Spleen (tissue), 11 donors: ENCODE measurements at regions not wholly inside any gene's neighbourhood (a gene's known extent, or its start where the extent isn't known, plus 50 kb on each side); places are given as distances from the start of the nearest gene placed in this dataset.

Experiments
- DNase-seq: peaks from one replicate; pipeline ENCODE4 v3.0.0-alpha.2; 2020
- H3K27ac ChIP-seq, 8 donors: fragments of 200-600 bp; sonication (generic) in 7 of 8; 1 replicate in 4 of 8; 2 replicates in 4 of 8; pipeline versions ENCODE4 v1.5.0 to v1.8.0; 2016 to 2021; ENCODE audit warnings: inconsistent platforms in 4 of 8, mild to moderate bottlenecking in 4 of 8, moderate library complexity in 1 of 8
- H3K27me3 ChIP-seq, 7 donors: fragments of 200-600 bp; sonication (generic) in 6 of 7; replicated peaks in 1 of 7; 1 replicate in 4 of 7; 2 replicates in 3 of 7; pipeline versions ENCODE4 v1.5.0 to v1.8.0; 2016 to 2021; ENCODE audit warnings: inconsistent platforms in 3 of 7, mild to moderate bottlenecking in 1 of 7
- H3K36me3 ChIP-seq, 6 donors: fragments of 200-600 bp; sonication (generic) in 5 of 6; 1 replicate in 4 of 6; 2 replicates in 2 of 6; pipeline versions ENCODE4 v1.5.0 to v1.8.0; 2016 to 2021; ENCODE audit warnings: inconsistent platforms in 2 of 6
- H3K4me1 ChIP-seq, 6 donors: fragments of 200-600 bp; sonication (generic) in 5 of 6; 1 replicate in 3 of 6; 2 replicates in 3 of 6; pipeline versions ENCODE4 v1.5.0 to v1.8.0; 2016 to 2021; ENCODE audit warnings: inconsistent platforms in 3 of 6
- H3K4me3 ChIP-seq, 8 donors: fragments of 200-600 bp; sonication (generic) in 7 of 8; 1 replicate in 4 of 8; 2 replicates in 4 of 8; pipeline versions ENCODE4 v1.5.0 to v1.8.0; 2016 to 2021; ENCODE audit warnings: inconsistent platforms in 4 of 8, mild to moderate bottlenecking in 4 of 8, moderate library complexity in 2 of 8
- H3K9me3 ChIP-seq, 8 donors: fragments of 200-600 bp; sonication (generic) in 7 of 8; 1 replicate in 4 of 8; 2 replicates in 4 of 8; pipeline versions ENCODE4 v1.5.0 to v1.8.0; 2016 to 2021; ENCODE audit warnings: inconsistent platforms in 4 of 8
- CTCF ChIP-seq, 11 experiments: fragments of 200-600 bp in 7 of 11; fragments of 450-650 bp in 4 of 11; sonication (generic) in 4 of 11; IDR thresholded peaks in 8 of 11; conservative IDR thresholded peaks in 3 of 11; 1 replicate in 7 of 11; 2 replicates in 4 of 11; pipeline versions ENCODE4 v1.4.0 to v1.8.0; 2016 to 2021; ENCODE audit warnings: antibody characterized with exemption in 11 of 11, inconsistent platforms in 4 of 11, mild to moderate bottlenecking in 1 of 11
- POLR2A ChIP-seq, 3 donors: fragments of 450-650 bp; IDR thresholded peaks; one replicate each; pipeline ENCODE4 v1.5.1; 2017; ENCODE audit warnings: antibody characterized with exemption in 3 of 3, mild to moderate bottlenecking in 1 of 3
- POLR2AphosphoS5 ChIP-seq, 3 donors: sonication (generic); formaldehyde crosslinking; IDR thresholded peaks; one replicate each; pipeline ENCODE4 v1.5.1; 2017; ENCODE audit warnings: antibody characterized with exemption in 3 of 3
- WGBS, 5 donors: extraction: QIAGEN DNeasy Blood & Tissue Kit in 3 of 5; methylation state at CpG; one replicate each; pipeline versions ENCODE4 v1.1.5 to v1.1.7; 2013 to 2018; 5-methylcytosine and 5-hydroxymethylcytosine counted together
- intact Hi-C: fragments of 100-400 bp; cut with DNase I; formaldehyde crosslinking; loops from one replicate; pipeline ENCODE4 v1.15.0; 2023; ENCODE audit warnings: low total_unique reads
- donor health status: healthy with polysubstance abuse.
- donor health status: DM: no; HTN: no; CAD: no; lungs with moderate emphysema.
- donor health status: DM: no; HTN: no; CAD: no.
- donor health status: Bipolar disorder and iron deficiency.
- donor health status: healthy.
- donor health status: DM: no; HTN: no; CAD: no.
- donor health status: DM: yes; HTN: yes; CAD: no.

- H3K27ac ChIP-seq: no peak overlapping the region
- DNase-seq: no peak
- intact Hi-C loops: no loop called here
- H3K4me1 ChIP-seq: no peaks in the 10 kb centered on the region
- TF ChIP-seq POLR2A (IDR thresholded peaks at IDR 0.05): no peak
- TF ChIP-seq POLR2AphosphoS5 (IDR thresholded peaks at IDR 0.05): no peak
- TF ChIP-seq CTCF (IDR thresholded peaks at IDR 0.05 in 8 of 11, conservative IDR thresholded peaks at IDR 0.05 in 3 of 11): no peak
- H3K4me3 ChIP-seq: no peak overlapping the region
- no peaks in the 10 kb centered on the region for H3K9me3 ChIP-seq
- H3K27me3 ChIP-seq: no peaks in the 10 kb centered on the region
- 54 to 67% (median 62%) methylated on average over 4 of the region's 4 CpGs for WGBS, 5 donors
- no peaks in the 10 kb centered on the region for H3K36me3 ChIP-seq
These were observed 1676.7 kb upstream of the CDH9 start for GRCh38 chr5:28714907-28715698.

- no peak for DNase-seq
- H3K4me3 ChIP-seq: no peak overlapping the region
- TF ChIP-seq CTCF (IDR thresholded peaks at IDR 0.05 in 8 of 11, conservative IDR thresholded peaks at IDR 0.05 in 3 of 11) (no peak), POLR2A (IDR thresholded peaks at IDR 0.05) (no peak), POLR2AphosphoS5 (IDR thresholded peaks at IDR 0.05) (no peak)
- H3K4me1 ChIP-seq: no peaks in the 10 kb centered on the region
- peaks cover 0 to 9% (median 2%) of the 10 kb centered on the region in 8 donors for H3K9me3 ChIP-seq
- H3K27me3 ChIP-seq: no peaks in the 10 kb centered on the region
- H3K36me3 ChIP-seq: no peaks in the 10 kb centered on the region
- no peak overlapping the region for H3K27ac ChIP-seq
- intact Hi-C loops: no loop called here
These were observed 1672.0 kb upstream of the CDH9 start for GRCh38 chr5:28710360-28710759.

GRCh38 chr5:28708472-28708871, 1670.1 kb upstream of the CDH9 start:
- Histone ChIP-seq H3K36me3 (no peaks in the 10 kb centered on the region), H3K27ac (no peak overlapping the region), H3K27me3 (no peaks in the 10 kb centered on the region), H3K4me1 (no peaks in the 10 kb centered on the region), H3K9me3 (peaks cover 0 to 14% (median 2%) of the 10 kb centered on the region in 8 donors), H3K4me3 (no peak overlapping the region)
- intact Hi-C loops: no loop called here
- no peak for DNase-seq
- WGBS, 5 donors: 86 to 92% (median 89%) methylated on average over 5 of the region's 5 CpGs
- no peak for TF ChIP-seq POLR2A (IDR thresholded peaks at IDR 0.05)
- no peak for TF ChIP-seq CTCF (IDR thresholded peaks at IDR 0.05 in 8 of 11, conservative IDR thresholded peaks at IDR 0.05 in 3 of 11)
- TF ChIP-seq POLR2AphosphoS5 (IDR thresholded peaks at IDR 0.05): no peak

- Histone ChIP-seq H3K9me3 (peaks cover 0 to 14% (median 2%) of the 10 kb centered on the region in 8 donors), H3K36me3 (no peaks in the 10 kb centered on the region), H3K27ac (no peak overlapping the region), H3K27me3 (no peaks in the 10 kb centered on the region), H3K4me3 (no peak overlapping the region), H3K4me1 (no peaks in the 10 kb centered on the region)
- TF ChIP-seq CTCF (IDR thresholded peaks at IDR 0.05 in 8 of 11, conservative IDR thresholded peaks at IDR 0.05 in 3 of 11): no peak
- no peak for TF ChIP-seq POLR2AphosphoS5 (IDR thresholded peaks at IDR 0.05)
- no peak for TF ChIP-seq POLR2A (IDR thresholded peaks at IDR 0.05)
- intact Hi-C loops: no loop called here
- DNase-seq: no peak
These were observed 1669.3 kb upstream of the CDH9 start for GRCh38 chr5:28707706-28708105.
